ENCODE measurements at regions not wholly inside any gene's neighbourhood (a gene's known extent, or its start where the extent isn't known, plus 50 kb on each side); places are given as distances from the start of the nearest gene placed in this dataset.
"Not testable (repeated sequence)": the region's sequence is repeated elsewhere in the genome, so short reads cannot be mapped to it uniquely, and the experiment has no call there.

- no CpG with 5 or more reads among the region's 4 CpGs for whole genome bisulfite sequencing (ENCODE audit: extremely low coverage, insufficient read length, low lambda C conversion rate)
- H3K56ac ChIP-seq (ENCODE audit: insufficient read length, low read depth, low read length), result not testable (repeated sequence)
These were observed 1472.0 kb downstream of the KHDRBS2 start for GRCh38 chr6:60813897-60814596.

GRCh38 chr6:60810216-60810615, 1475.8 kb downstream of the KHDRBS2 start:
- H3K14ac ChIP-seq (ENCODE audit: insufficient read depth, low read length); H3K23me2 ChIP-seq (ENCODE audit: insufficient read length, low read depth, low read length, poor library complexity, severe bottlenecking); H3K4me3 Mint-ChIP-seq; H2BK15ac ChIP-seq (ENCODE audit: low read depth, low read length); H3K4me1 ChIP-seq (ENCODE audit: insufficient read depth, low read length); H3K56ac ChIP-seq (ENCODE audit: insufficient read length, low read depth, low read length); H2BK20ac ChIP-seq (ENCODE audit: low read depth, low read length, poor library complexity, severe bottlenecking); H3K4me2 ChIP-seq (ENCODE audit: insufficient read depth, insufficient read length, low read length); H3K27me3 Mint-ChIP-seq (ENCODE audit: low read depth); DNase-seq; H2BK12ac ChIP-seq (ENCODE audit: insufficient read length, low read depth, low read length); H2BK120ac ChIP-seq (ENCODE audit: low read depth, low read length, poor library complexity, severe bottlenecking); H3K9ac ChIP-seq (ENCODE audit: extremely low read depth, insufficient read length, low read length); H3K18ac ChIP-seq (ENCODE audit: insufficient read length, low read depth, low read length); H2AK5ac ChIP-seq (ENCODE audit: insufficient read length, low read length); H3K27ac ChIP-seq (ENCODE audit: insufficient read length, low read depth, low read length); H3K27ac Mint-ChIP-seq; H3K9me3 ChIP-seq (ENCODE audit: control insufficient read depth, low read depth, low read length); H3K4ac ChIP-seq (ENCODE audit: low read depth, low read length); H2AFZ ChIP-seq (ENCODE audit: low read length); H3K4me1 Mint-ChIP-seq; H4K91ac ChIP-seq (ENCODE audit: insufficient read length, low read depth, low read length); H3K36me3 Mint-ChIP-seq (ENCODE audit: insufficient read depth in 1 of 3, low read depth in 3 of 3); H3T11ph ChIP-seq (ENCODE audit: low read length); H4K5ac ChIP-seq (ENCODE audit: insufficient read length, low read depth, low read length); H3K23ac ChIP-seq (ENCODE audit: insufficient read length, low read depth, low read length); H2BK5ac ChIP-seq (ENCODE audit: insufficient read length, low read length); H4K20me1 ChIP-seq (ENCODE audit: control insufficient read depth, insufficient read depth, insufficient read length); H4K8ac ChIP-seq (replicated peaks; ENCODE audit: insufficient read length, low read depth, low read length); H3K79me1 ChIP-seq (ENCODE audit: insufficient read depth, low read depth, low read length, poor library complexity, severe bottlenecking); H3K9me3 Mint-ChIP-seq; H3K27me3 ChIP-seq (ENCODE audit: insufficient read depth, low read length); H3K79me2 ChIP-seq (ENCODE audit: insufficient read depth, low read length): not testable (repeated sequence)
- WGBS (ENCODE audit: extremely low coverage, insufficient read length, low lambda C conversion rate), result no CpG with 5 or more reads among the region's 2 CpGs

More at GRCh38 chr6:60813897-60814596, 1472.0 kb downstream of the KHDRBS2 start:
- not testable (repeated sequence) for H2AK5ac ChIP-seq (ENCODE audit: insufficient read length, low read length); H2AFZ ChIP-seq (ENCODE audit: low read length); H3T11ph ChIP-seq (ENCODE audit: low read length); H3K9ac ChIP-seq (ENCODE audit: extremely low read depth, insufficient read length, low read length); H3K14ac ChIP-seq (ENCODE audit: insufficient read depth, low read length); H3K18ac ChIP-seq (ENCODE audit: insufficient read length, low read depth, low read length); H2BK20ac ChIP-seq (ENCODE audit: low read depth, low read length, poor library complexity, severe bottlenecking); H2BK12ac ChIP-seq (ENCODE audit: insufficient read length, low read depth, low read length); H2BK5ac ChIP-seq (ENCODE audit: insufficient read length, low read length); H3K27ac Mint-ChIP-seq; DNase-seq; H4K91ac ChIP-seq (ENCODE audit: insufficient read length, low read depth, low read length); H3K79me1 ChIP-seq (ENCODE audit: insufficient read depth, low read depth, low read length, poor library complexity, severe bottlenecking); H3K23ac ChIP-seq (ENCODE audit: insufficient read length, low read depth, low read length); H3K4me1 ChIP-seq (ENCODE audit: insufficient read depth, low read length); H3K79me2 ChIP-seq (ENCODE audit: insufficient read depth, low read length); H3K27me3 ChIP-seq (ENCODE audit: insufficient read depth, low read length); H3K9me3 Mint-ChIP-seq; H2BK15ac ChIP-seq (ENCODE audit: low read depth, low read length); H3K27me3 Mint-ChIP-seq (ENCODE audit: low read depth); H2BK120ac ChIP-seq (ENCODE audit: low read depth, low read length, poor library complexity, severe bottlenecking); H4K20me1 ChIP-seq (ENCODE audit: control insufficient read depth, insufficient read depth, insufficient read length); H3K9me3 ChIP-seq (ENCODE audit: control insufficient read depth, low read depth, low read length); H3K4ac ChIP-seq (ENCODE audit: low read depth, low read length); H3K36me3 Mint-ChIP-seq (ENCODE audit: insufficient read depth in 1 of 3, low read depth in 3 of 3); H3K4me1 Mint-ChIP-seq; H3K4me3 Mint-ChIP-seq; H3K4me2 ChIP-seq (ENCODE audit: insufficient read depth, insufficient read length, low read length); H4K5ac ChIP-seq (ENCODE audit: insufficient read length, low read depth, low read length); H3K23me2 ChIP-seq (ENCODE audit: insufficient read length, low read depth, low read length, poor library complexity, severe bottlenecking); H3K27ac ChIP-seq (ENCODE audit: insufficient read length, low read depth, low read length); H4K8ac ChIP-seq (replicated peaks; ENCODE audit: insufficient read length, low read depth, low read length)
